IMR-90 (cell line): ENCODE measurements at regions not wholly inside any gene's neighbourhood (a gene's known extent, or its start where the extent isn't known, plus 50 kb on each side); places are given as distances from the start of the nearest gene placed in this dataset.

Source experiments
- ATAC-seq: fragments of 200-7000 bp; cut with Tn5 transposase; 2 replicates; pipeline ENCODE4 v1.9.1; 2020; ENCODE audit warnings: low read depth, mild to moderate bottlenecking, moderate library complexity
- BruUV-seq: library from RNA; stranded (reverse); fragments of 400-500 nt; replicated peaks from 2 replicates; lab custom pipeline; 2021; lab: Mats Ljungman, UMichigan
- CTCF ChIA-PET: fragments of 300-600 bp; formaldehyde crosslinking; extraction: SDS; loops from one replicate; lab custom pipeline; 2021; ENCODE audit warnings: antibody characterized with exemption; lab: Yijun Ruan, JAX
- POLR2A ChIA-PET: fragments of 300-600 bp; sonication (Branson Sonifier 250); formaldehyde crosslinking; loops from one replicate; lab custom pipeline; 2022; ENCODE audit warnings: antibody characterized with exemption; ENCODE audit not compliant: unreplicated experiment; lab: Charles Lee
- DNase-seq: peaks from one replicate; pipeline ENCODE4 v3.0.0; 2013
- H2AFZ ChIP-seq: replicated peaks from 2 replicates; pipeline ENCODE3; 2013; ENCODE audit warnings: low read length, mild to moderate bottlenecking; ENCODE audit not compliant: poor library complexity
- H2AK5ac ChIP-seq: 2 replicates; pipeline ENCODE4 v1.6.1; 2013; ENCODE audit warnings: low read depth, low read length, inconsistent platforms
- H2AK9ac ChIP-seq: replicated peaks from 2 replicates; pipeline ENCODE3; 2013; ENCODE audit warnings: mild to moderate bottlenecking, low read depth, low read length, moderate library complexity; ENCODE audit not compliant: poor library complexity
- H2BK120ac ChIP-seq: 2 replicates; pipeline ENCODE4 v1.6.1; 2013; ENCODE audit warnings: low read depth, low read length, inconsistent platforms
- H2BK15ac ChIP-seq: 3 replicates; pipeline ENCODE4 v1.6.1; 2013; ENCODE audit warnings: low read depth, low read length, inconsistent platforms
- H2BK20ac ChIP-seq: 2 replicates; pipeline ENCODE4 v1.6.1; 2013; ENCODE audit warnings: low read depth, mild to moderate bottlenecking, inconsistent platforms, low read length, moderate library complexity
- H2BK5ac ChIP-seq: 2 replicates; pipeline ENCODE4 v1.6.1; 2013; ENCODE audit warnings: mild to moderate bottlenecking, low read depth, low read length, inconsistent platforms; ENCODE audit not compliant: poor library complexity, severe bottlenecking
- H3K14ac ChIP-seq: replicated peaks from 2 replicates; pipeline ENCODE4 v1.6.1; 2013; ENCODE audit warnings: low read depth, low read length, inconsistent platforms
- H3K18ac ChIP-seq: 2 replicates; pipeline ENCODE4 v1.6.1; 2013; ENCODE audit warnings: low read depth, low read length, control low read depth
- H3K23ac ChIP-seq: 2 replicates; pipeline ENCODE4 v1.6.1; 2013; ENCODE audit warnings: low read depth, low read length, inconsistent platforms
- H3K27ac ChIP-seq: 2 replicates; pipeline ENCODE4 v1.5.1; 2013; ENCODE audit warnings: mild to moderate bottlenecking, control low read depth, low read length; ENCODE audit not compliant: insufficient read depth
- H3K27me3 ChIP-seq: 2 replicates; pipeline ENCODE4 v1.6.1; 2013; ENCODE audit warnings: low read length; ENCODE audit not compliant: control insufficient read depth, insufficient read depth
- H3K36me3 ChIP-seq: 2 replicates; pipeline ENCODE4 v1.6.1; 2013; ENCODE audit warnings: low read length, mixed read lengths; ENCODE audit not compliant: control insufficient read depth, insufficient read depth
- H3K4ac ChIP-seq: 2 replicates; pipeline ENCODE4 v1.6.1; 2013; ENCODE audit warnings: low read depth, low read length, inconsistent platforms
- H3K4me1 ChIP-seq: 2 replicates; pipeline ENCODE4 v1.6.1; 2013; ENCODE audit warnings: low read length, mixed read lengths; ENCODE audit not compliant: control insufficient read depth, insufficient read depth
- H3K4me2 ChIP-seq: 2 replicates; pipeline ENCODE4 v1.6.1; 2013; ENCODE audit warnings: low read depth, mild to moderate bottlenecking, control low read depth, low read length, moderate library complexity
- H3K4me3 ChIP-seq: 2 replicates; pipeline ENCODE4 v1.5.1; 2013; ENCODE audit warnings: low read depth, mild to moderate bottlenecking, control low read depth, low read length, moderate library complexity; ENCODE audit not compliant: insufficient read depth
- H3K56ac ChIP-seq: 2 replicates; pipeline ENCODE4 v1.6.1; 2013; ENCODE audit warnings: low read length, inconsistent platforms; ENCODE audit not compliant: insufficient read depth; ENCODE audit errors: extremely low read depth
- H3K79me1 ChIP-seq, 2 experiments: 2 replicates each; pipeline ENCODE4 v1.6.1; 2013; ENCODE audit warnings: low read length in 2 of 2, inconsistent platforms in 1 of 2, low read depth in 1 of 2
- H3K9ac ChIP-seq: 2 replicates; pipeline ENCODE4 v1.6.1; 2013; ENCODE audit warnings: low read depth, low read length, control low read depth
- H3K9me1 ChIP-seq: 2 replicates; pipeline ENCODE4 v1.6.1; 2013; ENCODE audit warnings: low read length, inconsistent platforms; ENCODE audit not compliant: insufficient read depth
- H3K9me3 ChIP-seq: 2 replicates; pipeline ENCODE4 v1.6.1; 2013; ENCODE audit warnings: low read length; ENCODE audit not compliant: control insufficient read depth, insufficient read depth
- H4K20me1 ChIP-seq: 2 replicates; pipeline ENCODE4 v1.6.1; 2013; ENCODE audit warnings: low read length, inconsistent platforms; ENCODE audit not compliant: insufficient read depth
- H4K5ac ChIP-seq: 2 replicates; pipeline ENCODE4 v1.6.1; 2013; ENCODE audit warnings: mild to moderate bottlenecking, low read depth, low read length, control low read depth
- H4K8ac ChIP-seq, 2 experiments: 2 replicates each; pipeline ENCODE4 v1.6.1; 2013; ENCODE audit warnings: low read depth in 2 of 2, low read length in 2 of 2, control low read depth in 1 of 2, inconsistent platforms in 1 of 2
- H4K91ac ChIP-seq: 2 replicates; pipeline ENCODE4 v1.6.1; 2013; ENCODE audit warnings: low read depth, low read length, inconsistent platforms; ENCODE audit not compliant: insufficient read depth
- BHLHE40 ChIP-seq: fragments of 150-350 bp; IDR thresholded peaks from 2 replicates; pipeline ENCODE4 v1.6.1; 2016; ENCODE audit warnings: mild to moderate bottlenecking, low read depth, low read length
- CEBPB ChIP-seq: IDR thresholded peaks from 2 replicates; pipeline ENCODE4 v1.6.1; 2012; ENCODE audit warnings: low read depth, low read length, improper control_type of control experiment
- CTCF ChIP-seq: conservative IDR thresholded peaks from 2 replicates; pipeline ENCODE4 v1.5.1; 2012; ENCODE audit warnings: mild to moderate bottlenecking, low read depth, low read length, improper control_type of control experiment
- MAFK ChIP-seq: IDR thresholded peaks from 2 replicates; pipeline ENCODE4 v1.6.1; 2012; ENCODE audit warnings: low read depth, low read length, improper control_type of control experiment
- MAZ ChIP-seq: IDR thresholded peaks from 2 replicates; pipeline ENCODE4 v1.6.1; 2012; ENCODE audit warnings: low read depth, mild to moderate bottlenecking, low read length, improper control_type of control experiment, moderate library complexity, borderline replicate concordance
- MXI1 ChIP-seq: IDR thresholded peaks from 2 replicates; pipeline ENCODE4 v1.6.1; 2012; ENCODE audit warnings: low read depth, mild to moderate bottlenecking, low read length, moderate library complexity, borderline replicate concordance
- NFE2L2 ChIP-seq: fragments of 150-350 bp; IDR thresholded peaks from 2 replicates; pipeline ENCODE4 v1.6.1; 2016; ENCODE audit warnings: low read depth, mild to moderate bottlenecking, low read length
- POLR2A ChIP-seq: IDR thresholded peaks from 2 replicates; pipeline ENCODE4 v1.6.1; 2012; ENCODE audit warnings: mild to moderate bottlenecking, low read depth, low read length
- RAD21 ChIP-seq: IDR thresholded peaks from 2 replicates; pipeline ENCODE4 v1.6.1; 2012; ENCODE audit warnings: low read length, improper control_type of control experiment
- RCOR1 ChIP-seq: IDR thresholded peaks from 2 replicates; pipeline ENCODE4 v1.6.1; 2012; ENCODE audit warnings: mild to moderate bottlenecking, low read length, improper control_type of control experiment; ENCODE audit not compliant: insufficient replicate concordance
- RFX5 ChIP-seq: IDR thresholded peaks from 2 replicates; pipeline ENCODE4 v1.8.0; 2012; ENCODE audit warnings: low read depth, mild to moderate bottlenecking, low read length, moderate library complexity
- SMC3 ChIP-seq: fragments of 150-350 bp; IDR thresholded peaks from 2 replicates; pipeline ENCODE4 v1.6.1; 2016; ENCODE audit warnings: low read depth, mild to moderate bottlenecking, antibody characterized with exemption, low read length, moderate library complexity
- WGBS, 2 experiments: methylation state at CpG; one replicate each; pipeline versions ENCODE4 v1.1.5 to v1.1.7; 2013; ENCODE audit warnings: missing lambda C conversion rate in 2 of 2; ENCODE audit not compliant: insufficient read length in 1 of 2; ENCODE audit errors: extremely low coverage in 2 of 2; 5-methylcytosine and 5-hydroxymethylcytosine counted together
- dilution Hi-C: fragments of 300-500 bp; cut with HindIII; formaldehyde crosslinking; loops from one replicate; pipeline ENCODE4 v1.14.3; 2018; ENCODE audit warnings: low sequenced_read_pairs; ENCODE audit not compliant: unreplicated experiment
- in situ Hi-C: fragments of 300-500 bp; cut with MboI; formaldehyde crosslinking; loops from 3 replicates; pipeline ENCODE4 v1.14.3; 2019; ENCODE audit warnings: low sequenced_read_pairs, inconsistent platforms, mixed read lengths
- intact Hi-C: fragments of 100-400 bp; cut with micrococcal nuclease; formaldehyde crosslinking; loops from 2 replicates; pipeline ENCODE4 v1.10.0; 2022
- TF ChIP-seq, protein P1 (sequence below): fragments of 150-350 bp; IDR thresholded peaks from 2 replicates; pipeline ENCODE4 v1.6.1; 2017; ENCODE audit warnings: mild to moderate bottlenecking, antibody characterized with exemption, low read length, low read depth
- TF ChIP-seq, protein P2 (sequence below): fragments of 150-350 bp; IDR thresholded peaks from 2 replicates; pipeline ENCODE4 v1.6.1; 2016; ENCODE audit warnings: low read depth, mild to moderate bottlenecking, low read length, moderate library complexity, borderline replicate concordance

- no peaks in the 10 kb centered on the region for H3K9me1 ChIP-seq
- H2AK9ac ChIP-seq: no peak overlapping the region
- H3K4me3 ChIP-seq: no peak overlapping the region
- H4K91ac ChIP-seq: no peak overlapping the region
- H3K27ac ChIP-seq: no peak overlapping the region
- H4K8ac ChIP-seq: no peak overlapping the region
- H2AFZ ChIP-seq: no peak overlapping the region
- no peaks in the 10 kb centered on the region for H3K4me1 ChIP-seq
- H2BK120ac ChIP-seq: no peak overlapping the region
- H2BK15ac ChIP-seq: no peak overlapping the region
- TF ChIP-seq MAFK (no peak), CEBPB (no peak), CTCF (no peak), SMC3 (no peak), MAZ (no peak), RFX5 (no peak), POLR2A (no peak), RCOR1 (no peak), RAD21 (no peak), NFE2L2 (no peak), MXI1 (no peak), BHLHE40 (no peak)
- TF ChIP-seq, protein P1, sequence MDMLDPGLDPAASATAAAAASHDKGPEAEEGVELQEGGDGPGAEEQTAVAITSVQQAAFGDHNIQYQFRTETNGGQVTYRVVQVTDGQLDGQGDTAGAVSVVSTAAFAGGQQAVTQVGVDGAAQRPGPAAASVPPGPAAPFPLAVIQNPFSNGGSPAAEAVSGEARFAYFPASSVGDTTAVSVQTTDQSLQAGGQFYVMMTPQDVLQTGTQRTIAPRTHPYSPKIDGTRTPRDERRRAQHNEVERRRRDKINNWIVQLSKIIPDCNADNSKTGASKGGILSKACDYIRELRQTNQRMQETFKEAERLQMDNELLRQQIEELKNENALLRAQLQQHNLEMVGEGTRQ: no peak
- TF ChIP-seq, protein P2, sequence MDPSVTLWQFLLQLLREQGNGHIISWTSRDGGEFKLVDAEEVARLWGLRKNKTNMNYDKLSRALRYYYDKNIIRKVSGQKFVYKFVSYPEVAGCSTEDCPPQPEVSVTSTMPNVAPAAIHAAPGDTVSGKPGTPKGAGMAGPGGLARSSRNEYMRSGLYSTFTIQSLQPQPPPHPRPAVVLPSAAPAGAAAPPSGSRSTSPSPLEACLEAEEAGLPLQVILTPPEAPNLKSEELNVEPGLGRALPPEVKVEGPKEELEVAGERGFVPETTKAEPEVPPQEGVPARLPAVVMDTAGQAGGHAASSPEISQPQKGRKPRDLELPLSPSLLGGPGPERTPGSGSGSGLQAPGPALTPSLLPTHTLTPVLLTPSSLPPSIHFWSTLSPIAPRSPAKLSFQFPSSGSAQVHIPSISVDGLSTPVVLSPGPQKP: no peak
- WGBS, 2 experiments: no CpG with 5 or more reads among the region's 5 CpGs
- intact Hi-C loops: no loop called here
- H4K5ac ChIP-seq: no peak overlapping the region
- no peaks in the 10 kb centered on the region for H4K20me1 ChIP-seq
- ChIA-PET POLR2A (no interaction called here), CTCF (no interaction called here)
- no peaks in the 10 kb centered on the region for H3K36me3 ChIP-seq
- H3K4ac ChIP-seq: no peak overlapping the region
- no peak overlapping the region for H3K4me2 ChIP-seq
- no peak overlapping the region for H3K23ac ChIP-seq
- no peak overlapping the region for H3K9ac ChIP-seq
- H3K79me1 ChIP-seq: no peaks in the 10 kb centered on the region
- H2BK20ac ChIP-seq: no peak overlapping the region
- no peak overlapping the region for H3K56ac ChIP-seq
- ATAC-seq (no peak), DNase-seq (no peak)
- in situ Hi-C loops: no loop called here
- no peak overlapping the region for H2BK5ac ChIP-seq
- no peak overlapping the region for H3K18ac ChIP-seq
- BruUV-seq: no TSS peak
- no peak overlapping the region for H3K14ac ChIP-seq
- H3K27me3 ChIP-seq: no peaks in the 10 kb centered on the region
- H2AK5ac ChIP-seq: no peak overlapping the region
- dilution Hi-C loops: no loop called here
- peaks cover 4% of the 10 kb centered on the region for H3K9me3 ChIP-seq
These were observed 614.5 kb downstream of the PKHD1 start for GRCh38 chr6:51472745-51473487.
